HAP-1 (cell line): ENCODE measurements at regions not wholly inside any gene's neighbourhood (a gene's known extent, or its start where the extent isn't known, plus 50 kb on each side); places are given as distances from the start of the nearest gene placed in this dataset.

ENCODE experiments used
- DNase-seq, 2 experiments: peaks; one replicate each; pipeline ENCODE4 v3.0.0-alpha.2; 2016 to 2020; ENCODE audit warnings: low spot score in 2 of 2
- H3K27me3 ChIP-seq: fragments of 250-450 bp; sonication (Bioruptor Pico); 2 replicates; pipeline ENCODE4 v1.5.1; 2020; ENCODE audit warnings: low read depth, mild to moderate bottlenecking, moderate library complexity
- H3K36me3 ChIP-seq: fragments of 250-450 bp; sonication (Bioruptor Pico); replicated peaks from 2 replicates; pipeline ENCODE4 v1.5.1; 2020; ENCODE audit warnings: mild to moderate bottlenecking
- H3K4me1 ChIP-seq: fragments of 250-450 bp; sonication (Bioruptor Pico); 2 replicates; pipeline ENCODE4 v1.5.1; 2020; ENCODE audit warnings: mild to moderate bottlenecking
- H3K4me3 ChIP-seq: fragments of 250-450 bp; sonication (Bioruptor Pico); 2 replicates; pipeline ENCODE4 v1.5.1; 2020; ENCODE audit warnings: mild to moderate bottlenecking, moderate library complexity
- H3K9me3 ChIP-seq: fragments of 250-450 bp; sonication (Bioruptor Pico); 2 replicates; pipeline ENCODE4 v1.5.1; 2020; ENCODE audit warnings: mild to moderate bottlenecking, moderate library complexity
- in situ Hi-C: fragments of 300-500 bp; cut with MboI; formaldehyde crosslinking; loops from 3 replicates; pipeline ENCODE4 v1.14.3; 2020; ENCODE audit warnings: low sequenced_read_pairs, inconsistent platforms, mixed read lengths

GRCh38 chr17:79322211-79323123 lies 247.8 kb downstream of the ENGASE start:
- DNase-seq = no peak
- Histone ChIP-seq H3K27me3 (peaks cover 30% of the 10 kb centered on the region), H3K9me3 (no peaks in the 10 kb centered on the region), H3K4me1 (no peaks in the 10 kb centered on the region), H3K36me3 (no peaks in the 10 kb centered on the region), H3K4me3 (no peak overlapping the region)
- in situ Hi-C loops = no loop called here

GRCh38 chr17:79320331-79320730 lies 245.7 kb downstream of the ENGASE start:
- DNase-seq = no peak
- no peak overlapping the region for H3K4me3 ChIP-seq
- no peaks in the 10 kb centered on the region for H3K4me1 ChIP-seq
- no peaks in the 10 kb centered on the region for H3K36me3 ChIP-seq
- in situ Hi-C loops = no loop called here
- peaks cover 41% of the 10 kb centered on the region for H3K27me3 ChIP-seq
- H3K9me3 ChIP-seq = no peaks in the 10 kb centered on the region

GRCh38 chr17:79317916-79318315 lies 243.3 kb downstream of the ENGASE start:
- Histone ChIP-seq H3K4me1 (no peaks in the 10 kb centered on the region), H3K27me3 (peaks cover 55% of the 10 kb centered on the region), H3K36me3 (no peaks in the 10 kb centered on the region), H3K9me3 (no peaks in the 10 kb centered on the region), H3K4me3 (no peak overlapping the region)
- in situ Hi-C loops = no loop called here
- DNase-seq = no peak

- in situ Hi-C loops = no loop called here
- no peaks in the 10 kb centered on the region for H3K9me3 ChIP-seq
Measured at GRCh38 chr17:79316805-79317204, 242.2 kb downstream of the ENGASE start.

GRCh38 chr17:79315358-79316105 lies 240.9 kb downstream of the ENGASE start:
- Histone ChIP-seq H3K4me3 (no peak overlapping the region), H3K36me3 (no peaks in the 10 kb centered on the region), H3K4me1 (no peaks in the 10 kb centered on the region), H3K9me3 (no peaks in the 10 kb centered on the region), H3K27me3 (peaks cover 45% of the 10 kb centered on the region)
- no peak for DNase-seq
- in situ Hi-C loops = no loop called here

More at GRCh38 chr17:79316805-79317204, 242.2 kb downstream of the ENGASE start:
- Histone ChIP-seq H3K36me3 (no peaks in the 10 kb centered on the region), H3K27me3 (peaks cover 51% of the 10 kb centered on the region), H3K4me3 (no peak overlapping the region), H3K4me1 (no peaks in the 10 kb centered on the region)
- DNase-seq = no peak

GRCh38 chr17:79314617-79315357 lies 240.2 kb downstream of the ENGASE start:
- H3K36me3 ChIP-seq = no peaks in the 10 kb centered on the region
- H3K9me3 ChIP-seq = no peaks in the 10 kb centered on the region
- DNase-seq = no peak
- H3K4me3 ChIP-seq = no peak overlapping the region
- in situ Hi-C loops = no loop called here
- H3K27me3 ChIP-seq = peaks cover 43% of the 10 kb centered on the region
- no peaks in the 10 kb centered on the region for H3K4me1 ChIP-seq

- H3K36me3 ChIP-seq = no peaks in the 10 kb centered on the region
- no peaks in the 10 kb centered on the region for H3K4me1 ChIP-seq
- no peak for DNase-seq
- in situ Hi-C loops = no loop called here
- no peak overlapping the region for H3K4me3 ChIP-seq
- peaks cover 39% of the 10 kb centered on the region for H3K27me3 ChIP-seq
- H3K9me3 ChIP-seq = no peaks in the 10 kb centered on the region
Measured at GRCh38 chr17:79311373-79311772, 236.7 kb downstream of the ENGASE start.

GRCh38 chr17:79306424-79307318 lies 232.0 kb downstream of the ENGASE start:
- Histone ChIP-seq H3K27me3 (peaks cover 33% of the 10 kb centered on the region), H3K36me3 (no peaks in the 10 kb centered on the region), H3K4me3 (no peak overlapping the region), H3K9me3 (no peaks in the 10 kb centered on the region), H3K4me1 (no peaks in the 10 kb centered on the region)
- DNase-seq = no peak
- in situ Hi-C loops = no loop called here

- H3K27me3 ChIP-seq = peaks cover 33% of the 10 kb centered on the region
- H3K4me1 ChIP-seq = no peaks in the 10 kb centered on the region
- H3K9me3 ChIP-seq = no peaks in the 10 kb centered on the region
- no peak overlapping the region for H3K4me3 ChIP-seq
- in situ Hi-C loops = no loop called here
- no peaks in the 10 kb centered on the region for H3K36me3 ChIP-seq
- DNase-seq = no peak
Measured at GRCh38 chr17:79305768-79306423, 231.3 kb downstream of the ENGASE start.

- no peak for DNase-seq
- H3K36me3 ChIP-seq = no peaks in the 10 kb centered on the region
- no peak overlapping the region for H3K4me3 ChIP-seq
- H3K27me3 ChIP-seq = peaks cover 34% of the 10 kb centered on the region
- in situ Hi-C loops = no loop called here
- no peaks in the 10 kb centered on the region for H3K4me1 ChIP-seq
- H3K9me3 ChIP-seq = no peaks in the 10 kb centered on the region
Measured at GRCh38 chr17:79305376-79305767, 230.7 kb downstream of the ENGASE start.

GRCh38 chr17:79304884-79305283 lies 230.3 kb downstream of the ENGASE start:
- H3K27me3 ChIP-seq = peaks cover 36% of the 10 kb centered on the region
- no peak for DNase-seq
- H3K4me1 ChIP-seq = no peaks in the 10 kb centered on the region
- H3K36me3 ChIP-seq = no peaks in the 10 kb centered on the region
- in situ Hi-C loops = no loop called here
- no peak overlapping the region for H3K4me3 ChIP-seq
- H3K9me3 ChIP-seq = no peaks in the 10 kb centered on the region

- H3K9me3 ChIP-seq = no peaks in the 10 kb centered on the region
- no peak for DNase-seq
- in situ Hi-C loops = no loop called here
- H3K36me3 ChIP-seq = no peaks in the 10 kb centered on the region
- no peaks in the 10 kb centered on the region for H3K4me1 ChIP-seq
- no peak overlapping the region for H3K4me3 ChIP-seq
- peaks cover 31% of the 10 kb centered on the region for H3K27me3 ChIP-seq
Measured at GRCh38 chr17:79303641-79304205, 229.1 kb downstream of the ENGASE start.
